Stomach (tissue), 8 donors: ENCODE measurements at regions not wholly inside any gene's neighbourhood (a gene's known extent, or its start where the extent isn't known, plus 50 kb on each side); places are given as distances from the start of the nearest gene placed in this dataset.
A peak's percentile ranks its signal among the peaks of the same experiment; 100 is the strongest.

ENCODE experiments used
- DNase-seq, 2 donors: peaks; one replicate each; pipeline versions ENCODE4 v3.0.0 to v3.0.0-alpha.2; 2013 to 2019
- H3K27ac ChIP-seq, 5 donors: fragments of 200-600 bp in 4 of 5; sonication (generic) in 4 of 5; one replicate each; pipeline ENCODE4 v1.5.1; 2013 to 2019; ENCODE audit warnings: mild to moderate bottlenecking in 1 of 5, moderate library complexity in 1 of 5
- H3K27me3 ChIP-seq, 3 donors: fragments of 200-600 bp; sonication (generic); one replicate each; pipeline ENCODE4 v1.5.1; 2017 to 2019; ENCODE audit warnings: mixed run types in 1 of 3
- H3K36me3 ChIP-seq, 4 donors: fragments of 200-600 bp; sonication (generic); 1 replicate in 3 of 4; 2 replicates in 1 of 4; pipeline ENCODE4 v1.5.1; 2016 to 2019
- H3K4me1 ChIP-seq, 4 donors: fragments of 200-600 bp; sonication (generic); one replicate each; pipeline ENCODE4 v1.5.1; 2016 to 2019
- H3K4me3 ChIP-seq, 4 donors: fragments of 200-600 bp; sonication (generic) in 3 of 4; one replicate each; pipeline ENCODE4 v1.5.1; 2016 to 2019; ENCODE audit warnings: mild to moderate bottlenecking in 1 of 4
- H3K9me3 ChIP-seq, 4 donors: fragments of 200-600 bp; sonication (generic); one replicate each; pipeline ENCODE4 v1.5.1; 2016 to 2019
- EP300 ChIP-seq: sonication (generic); formaldehyde crosslinking; IDR thresholded peaks from one replicate; pipeline ENCODE4 v1.6.1; 2017; ENCODE audit warnings: antibody characterized with exemption
- POLR2A ChIP-seq, 4 donors: fragments of 450-650 bp; IDR thresholded peaks; one replicate each; pipeline ENCODE4 v1.6.1; 2016; ENCODE audit warnings: antibody characterized with exemption in 4 of 4, control low read depth in 2 of 4, mild to moderate bottlenecking in 1 of 4, moderate library complexity in 1 of 4
- POLR2AphosphoS5 ChIP-seq, 3 donors: sonication (generic); formaldehyde crosslinking; IDR thresholded peaks; one replicate each; pipeline ENCODE4 v1.6.1; 2016; ENCODE audit warnings: antibody characterized with exemption in 3 of 3
- WGBS, 5 donors: extraction: QIAGEN DNeasy Blood & Tissue Kit in 3 of 5; methylation state at CpG; one replicate each; pipeline versions ENCODE4 v1.1.5 to v1.1.7; 2013 to 2018; 5-methylcytosine and 5-hydroxymethylcytosine counted together
- intact Hi-C: fragments of 100-400 bp; cut with DNase I; formaldehyde crosslinking; loops from one replicate; pipeline ENCODE4 v1.15.1; 2023; ENCODE audit warnings: low total_unique reads
- TF ChIP-seq, protein P1 (sequence below), 7 experiments: fragments of 450-650 bp in 4 of 7; fragments of 200-600 bp in 3 of 7; sonication (generic) in 3 of 7; IDR thresholded peaks; one replicate each; pipeline ENCODE4 v1.5.1; 2016 to 2019; ENCODE audit warnings: antibody characterized with exemption in 7 of 7, control low read depth in 2 of 7, mild to moderate bottlenecking in 1 of 7
- donor health status: healthy with polysubstance abuse.
- donor health status: Bipolar disorder and iron deficiency.
- donor health status: healthy.

DNA sequence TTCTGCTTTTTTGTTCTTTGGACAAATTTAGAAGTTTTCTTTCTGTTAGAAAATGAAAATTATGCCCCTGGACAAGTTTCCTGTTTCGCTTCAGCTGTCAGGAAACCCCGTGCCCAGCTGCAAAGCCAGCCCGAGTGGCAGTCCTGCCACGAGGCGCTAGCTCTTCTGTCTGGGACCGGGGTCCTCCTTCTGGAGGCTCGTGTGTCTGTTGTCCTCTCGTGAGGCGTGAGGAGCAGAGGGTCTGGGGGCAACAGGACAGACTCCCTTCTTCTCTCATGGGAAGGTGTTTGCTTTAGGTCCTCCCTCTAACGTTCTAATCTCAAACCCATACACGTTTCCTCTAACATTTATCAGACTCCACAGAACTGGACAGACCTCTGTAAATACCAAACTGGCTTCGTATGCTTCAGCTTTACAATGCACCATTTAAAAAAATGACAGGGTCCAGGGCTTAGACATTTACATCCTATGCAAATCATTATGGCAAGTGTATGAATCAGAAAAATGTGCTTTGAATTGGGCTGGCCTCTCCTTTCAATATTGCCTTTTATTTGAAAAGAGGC is 184.5 kb upstream of the SHH start:
- intact Hi-C loops, result no loop called here
- no peak overlapping the region for H3K27ac ChIP-seq

GRCh38 chr7:155995183-155995612 is 182.9 kb upstream of the SHH start:
- intact Hi-C loops, result no loop called here
- Histone ChIP-seq H3K4me1 (peaks cover 0 to 7% (median 0%) of the 10 kb centered on the region in 4 donors), H3K27me3 (peaks cover 0 to 26% (median 0%) of the 10 kb centered on the region in 3 donors), H3K9me3 (peaks cover 0 to 3% (median 0%) of the 10 kb centered on the region in 4 donors), H3K4me3 (no peak overlapping the region), H3K27ac (no peak overlapping the region), H3K36me3 (no peaks in the 10 kb centered on the region)
- no peak for DNase-seq
- TF ChIP-seq EP300, result no peak
- no peak for TF ChIP-seq POLR2A (IDR thresholded peaks at IDR 0.05)
- TF ChIP-seq, protein P1, sequence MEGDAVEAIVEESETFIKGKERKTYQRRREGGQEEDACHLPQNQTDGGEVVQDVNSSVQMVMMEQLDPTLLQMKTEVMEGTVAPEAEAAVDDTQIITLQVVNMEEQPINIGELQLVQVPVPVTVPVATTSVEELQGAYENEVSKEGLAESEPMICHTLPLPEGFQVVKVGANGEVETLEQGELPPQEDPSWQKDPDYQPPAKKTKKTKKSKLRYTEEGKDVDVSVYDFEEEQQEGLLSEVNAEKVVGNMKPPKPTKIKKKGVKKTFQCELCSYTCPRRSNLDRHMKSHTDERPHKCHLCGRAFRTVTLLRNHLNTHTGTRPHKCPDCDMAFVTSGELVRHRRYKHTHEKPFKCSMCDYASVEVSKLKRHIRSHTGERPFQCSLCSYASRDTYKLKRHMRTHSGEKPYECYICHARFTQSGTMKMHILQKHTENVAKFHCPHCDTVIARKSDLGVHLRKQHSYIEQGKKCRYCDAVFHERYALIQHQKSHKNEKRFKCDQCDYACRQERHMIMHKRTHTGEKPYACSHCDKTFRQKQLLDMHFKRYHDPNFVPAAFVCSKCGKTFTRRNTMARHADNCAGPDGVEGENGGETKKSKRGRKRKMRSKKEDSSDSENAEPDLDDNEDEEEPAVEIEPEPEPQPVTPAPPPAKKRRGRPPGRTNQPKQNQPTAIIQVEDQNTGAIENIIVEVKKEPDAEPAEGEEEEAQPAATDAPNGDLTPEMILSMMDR (IDR thresholded peaks at IDR 0.05), result no peak
- TF ChIP-seq POLR2AphosphoS5 (IDR thresholded peaks at IDR 0.05), result no peak
- WGBS, 5 donors, result 77 to 88% (median 83%) methylated on average over 11 of the region's 11 CpGs

More for the DNA sequence above, 184.5 kb upstream of the SHH start:
- 25 to 42% (median 38%) methylated on average over 12 of the region's 12 CpGs for WGBS, 5 donors
- no peak for TF ChIP-seq POLR2AphosphoS5 (IDR thresholded peaks at IDR 0.05)
- TF ChIP-seq EP300, result no peak
- TF ChIP-seq, protein P1 (IDR thresholded peaks at IDR 0.05), result no peak
- TF ChIP-seq POLR2A (IDR thresholded peaks at IDR 0.05), result no peak
- DNase-seq, result no peak
- no peaks in the 10 kb centered on the region for H3K36me3 ChIP-seq
- no peaks in the 10 kb centered on the region for H3K9me3 ChIP-seq
- no peak overlapping the region for H3K4me3 ChIP-seq
- H3K4me1 ChIP-seq, result peaks cover 0 to 7% (median 0%) of the 10 kb centered on the region in 4 donors
- H3K27me3 ChIP-seq, result peaks cover 0 to 26% (median 0%) of the 10 kb centered on the region in 3 donors

DNA sequence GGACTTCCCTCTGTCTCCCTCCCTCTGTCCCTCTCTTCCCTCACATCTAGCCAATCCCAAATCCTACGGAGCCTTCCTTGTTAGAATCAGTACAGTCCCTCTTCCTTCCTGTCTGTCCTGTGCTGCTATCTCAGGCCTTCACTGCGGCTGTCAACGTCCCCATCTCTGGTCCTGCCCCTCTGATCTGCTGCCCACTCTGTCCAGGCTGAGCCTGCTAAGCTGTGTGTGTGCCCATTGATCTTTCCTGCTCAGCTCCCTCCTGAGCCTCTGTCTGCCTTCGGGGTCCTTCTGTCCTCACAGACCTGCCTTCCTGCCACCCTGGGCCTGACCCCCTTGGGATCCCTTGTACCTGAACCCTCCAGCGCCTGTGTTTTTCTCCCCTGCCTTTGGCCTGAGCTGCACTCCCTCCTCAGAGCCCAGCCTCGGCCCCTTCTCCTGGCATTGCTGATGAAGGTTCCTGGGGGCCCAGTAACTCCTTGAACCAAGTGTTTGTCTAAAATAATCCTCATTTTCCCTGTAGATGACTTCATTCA is 182.1 kb upstream of the SHH start:
- peaks cover 0 to 8% (median 3%) of the 10 kb centered on the region in 4 donors for H3K9me3 ChIP-seq
- intact Hi-C loops, result no loop called here
- H3K27me3 ChIP-seq, result peaks cover 0 to 20% (median 0%) of the 10 kb centered on the region in 3 donors
- no peak overlapping the region for H3K27ac ChIP-seq
- TF ChIP-seq, protein P1 (IDR thresholded peaks at IDR 0.05), result no peak
- TF ChIP-seq EP300 (no peak), POLR2AphosphoS5 (IDR thresholded peaks at IDR 0.05) (no peak), POLR2A (IDR thresholded peaks at IDR 0.05) (no peak)
- H3K36me3 ChIP-seq, result no peaks in the 10 kb centered on the region
- WGBS, 5 donors, result 50 to 68% (median 56%) methylated on average over 6 of the region's 6 CpGs
- DNase-seq, result peak in 1 of 2 donors; percentile 21
- H3K4me3 ChIP-seq, result no peak overlapping the region
- H3K4me1 ChIP-seq, result peaks cover 0 to 7% (median 0%) of the 10 kb centered on the region in 4 donors

- Histone ChIP-seq H3K27me3 (peaks cover 0 to 13% (median 0%) of the 10 kb centered on the region in 3 donors), H3K4me3 (no peak overlapping the region), H3K27ac (no peak overlapping the region), H3K4me1 (peaks cover 0 to 7% (median 0%) of the 10 kb centered on the region in 4 donors), H3K9me3 (peaks cover 0 to 8% (median 4%) of the 10 kb centered on the region in 4 donors), H3K36me3 (no peaks in the 10 kb centered on the region)
- 69 to 83% (median 73%) methylated on average over 24 to 25 of the region's 25 CpGs for WGBS, 5 donors
- peak; percentile 33 to 61 for DNase-seq
- TF ChIP-seq EP300 (no peak), POLR2A (IDR thresholded peaks at IDR 0.05) (no peak), POLR2AphosphoS5 (IDR thresholded peaks at IDR 0.05) (no peak)
- intact Hi-C loops, result no loop called here
Measured at GRCh38 chr7:155993420-155994278, 181.4 kb upstream of the SHH start.
